NCI-H1694 treated with DMSO at 0.1 percent for 48 hours (cell line): ENCODE measurements at regions not wholly inside any gene's neighbourhood (a gene's known extent, or its start where the extent isn't known, plus 50 kb on each side); places are given as distances from the start of the nearest gene placed in this dataset.
"Not testable (repeated sequence)": the region's sequence is repeated elsewhere in the genome, so short reads cannot be mapped to it uniquely, and the experiment has no call there.

ENCODE experiments used
- DNase-seq: peaks from one replicate; lab custom pipeline; 2025; lab: John Stamatoyannopoulos, UW

DNA sequence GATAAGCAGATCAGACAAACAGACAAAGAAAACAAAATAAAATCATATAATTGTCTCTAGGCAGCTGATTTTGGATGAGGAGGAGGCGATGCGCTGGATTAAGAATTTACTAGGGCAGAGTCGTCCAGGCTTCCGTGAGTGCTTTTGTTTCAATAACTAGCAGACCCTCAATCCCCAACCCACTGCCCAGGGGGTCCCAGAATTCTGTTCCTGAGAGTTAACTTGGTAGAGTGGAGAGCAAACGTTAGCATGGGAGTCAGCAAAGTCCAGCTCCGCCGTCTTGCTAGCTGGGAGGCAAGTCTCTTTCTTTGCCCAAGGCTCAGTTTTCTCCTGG is 95.5 kb upstream of the TBX5 start:
- no peak for DNase-seq

DNA sequence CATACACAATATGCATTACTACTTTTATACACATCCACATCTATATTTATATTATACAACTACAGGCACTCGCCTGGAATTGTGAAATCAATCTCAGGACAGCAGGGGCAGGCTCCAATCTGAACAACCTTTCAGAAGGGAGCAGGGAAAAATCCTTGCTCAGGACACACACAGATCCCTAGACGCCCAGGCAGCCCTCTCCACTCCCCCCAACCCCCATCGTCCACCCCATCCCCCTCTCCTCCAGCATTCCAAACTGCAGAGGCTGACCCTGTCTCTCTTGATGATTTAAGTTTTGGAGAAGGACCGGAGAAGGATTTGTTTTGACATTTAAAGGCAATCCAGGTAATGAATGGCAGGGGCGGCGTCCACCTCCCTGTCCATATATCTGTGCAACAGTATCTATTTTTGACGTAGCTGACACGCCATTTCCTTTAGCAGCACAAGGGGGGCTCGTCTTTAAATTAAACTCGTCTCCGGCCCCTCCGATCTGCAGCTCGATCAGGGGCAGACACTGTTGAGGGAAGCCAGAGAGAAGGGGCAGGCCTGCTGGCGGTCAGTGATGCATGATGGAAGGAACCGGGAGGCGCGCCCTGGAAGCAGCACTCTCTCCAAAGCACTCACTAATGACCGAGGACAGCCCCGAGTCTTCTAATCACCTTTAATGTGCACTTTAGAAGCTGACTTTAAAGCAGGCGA is 95.0 kb upstream of the TBX5 start:
- DNase-seq, result no peak

- no peak for DNase-seq
These were observed 94.2 kb upstream of the TBX5 start for GRCh38 chr12:114500131-114500530.

DNA sequence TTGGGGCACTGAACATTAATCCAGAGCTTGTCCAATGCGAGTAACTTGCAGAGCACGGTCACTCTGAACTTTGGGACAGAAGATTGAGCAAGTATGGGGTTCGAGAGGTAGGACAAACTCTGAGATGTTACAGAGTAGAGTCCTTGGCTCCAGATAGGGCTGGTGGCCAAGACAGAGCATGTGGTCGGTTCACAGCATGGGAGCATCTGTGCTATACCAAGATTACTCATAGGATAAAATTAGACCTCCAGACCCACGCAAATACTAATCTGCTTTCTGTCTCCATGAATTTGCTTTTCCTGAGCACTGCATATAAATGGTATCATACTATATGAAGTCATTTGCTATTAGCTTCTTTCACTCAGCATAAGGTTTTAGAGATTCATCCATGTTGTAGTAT is 93.4 kb upstream of the TBX5 start:
- no peak for DNase-seq

DNA sequence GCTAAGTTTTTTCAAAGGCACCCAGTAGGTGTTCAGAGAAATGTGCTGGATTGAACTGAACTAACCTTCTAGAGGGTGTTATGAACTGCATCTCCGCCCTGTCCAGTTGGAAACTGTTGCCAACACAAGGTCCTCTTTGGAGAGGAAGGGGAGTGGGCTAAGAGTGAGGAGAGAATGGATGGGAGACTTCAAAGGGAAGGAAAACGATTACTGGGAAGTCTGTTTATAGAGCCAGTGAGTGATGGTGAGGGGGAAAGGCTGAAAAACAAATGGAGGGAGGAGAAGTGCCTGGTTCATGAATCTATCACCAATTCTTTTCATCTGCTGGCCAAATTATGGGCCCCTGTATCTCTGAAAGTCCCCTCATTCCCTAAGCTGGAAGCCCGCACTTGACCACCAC is 86.0 kb upstream of the TBX5 start:
- no peak for DNase-seq

DNA sequence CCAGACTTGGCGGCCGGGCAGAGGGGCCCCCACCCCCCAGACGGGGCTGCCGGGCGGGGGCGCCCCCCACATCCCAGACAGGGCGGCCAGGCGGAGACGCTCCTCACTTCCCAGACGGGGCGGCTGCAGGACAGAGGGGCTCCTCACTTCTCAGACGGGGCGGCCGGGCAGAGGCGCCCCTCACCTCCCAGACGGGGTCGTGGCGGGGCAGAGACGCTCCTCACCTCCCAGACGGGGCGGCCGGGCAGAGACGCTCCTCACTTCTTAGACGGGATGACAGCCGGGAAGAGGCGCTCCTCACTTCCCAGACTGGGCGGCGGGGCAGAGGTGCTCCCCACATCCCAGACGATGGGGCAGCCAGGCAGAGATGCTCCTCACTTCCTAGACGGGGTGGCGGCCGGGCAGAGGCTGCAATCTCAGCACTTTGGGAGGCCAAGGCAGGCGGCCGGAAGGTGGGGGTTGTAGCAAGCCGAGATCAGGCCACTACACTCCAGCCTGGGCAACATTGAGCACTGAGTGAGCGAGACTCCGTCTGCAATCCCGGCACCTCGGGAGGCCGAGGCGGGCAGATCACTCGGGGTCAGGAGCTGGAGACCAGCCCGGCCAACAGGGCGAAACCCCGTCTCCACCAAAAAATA is 79.0 kb upstream of the TBX5 start:
- not testable (repeated sequence) for DNase-seq

DNA sequence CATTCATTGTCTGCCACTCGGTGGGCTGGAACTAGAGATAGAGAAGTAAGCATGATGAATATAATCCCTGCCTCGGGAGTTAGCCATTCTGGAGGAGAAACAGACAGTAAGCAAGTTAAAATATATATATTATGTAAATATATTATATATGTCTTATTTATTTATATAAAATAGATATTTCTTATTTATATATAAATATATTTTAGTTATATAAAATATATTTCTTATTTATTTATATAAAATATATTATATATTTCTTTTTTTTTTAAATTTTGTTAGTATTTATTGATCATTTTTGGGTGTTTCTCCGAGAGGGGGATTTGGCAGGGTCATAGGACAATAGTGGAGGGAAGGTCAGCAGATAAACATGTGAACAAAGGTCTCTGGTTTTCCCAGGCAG is 78.1 kb upstream of the TBX5 start:
- no peak for DNase-seq

GRCh38 chr12:114481200-114481535 is 75.2 kb upstream of the TBX5 start:
- DNase-seq, result no peak

- DNase-seq, result no peak
These were observed 74.6 kb upstream of the TBX5 start for GRCh38 chr12:114480337-114481199.

- no peak for DNase-seq
These were observed 73.9 kb upstream of the TBX5 start for GRCh38 chr12:114479831-114480230.

- no peak for DNase-seq
These were observed 72.9 kb upstream of the TBX5 start for GRCh38 chr12:114478865-114479264.

DNA sequence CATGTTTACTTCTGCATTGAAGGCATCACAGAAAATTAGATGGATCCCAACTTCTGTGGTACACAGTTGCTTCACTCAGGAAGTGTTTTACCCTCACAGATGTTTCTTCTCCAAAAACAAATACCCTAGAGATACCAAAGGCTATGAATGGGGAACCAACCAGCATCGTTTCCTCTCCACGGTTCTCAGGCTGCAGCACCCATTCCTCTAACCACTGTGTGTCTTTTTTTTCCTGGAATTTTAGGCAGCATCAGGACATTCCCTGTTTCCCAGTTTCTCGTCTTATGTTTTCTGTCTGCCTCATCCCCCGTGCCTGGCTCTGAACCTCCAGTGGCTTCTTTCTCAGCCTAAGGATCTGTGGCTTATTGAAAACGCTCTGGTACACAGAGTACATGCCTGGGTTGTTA is 72.0 kb upstream of the TBX5 start:
- DNase-seq, result no peak

DNA sequence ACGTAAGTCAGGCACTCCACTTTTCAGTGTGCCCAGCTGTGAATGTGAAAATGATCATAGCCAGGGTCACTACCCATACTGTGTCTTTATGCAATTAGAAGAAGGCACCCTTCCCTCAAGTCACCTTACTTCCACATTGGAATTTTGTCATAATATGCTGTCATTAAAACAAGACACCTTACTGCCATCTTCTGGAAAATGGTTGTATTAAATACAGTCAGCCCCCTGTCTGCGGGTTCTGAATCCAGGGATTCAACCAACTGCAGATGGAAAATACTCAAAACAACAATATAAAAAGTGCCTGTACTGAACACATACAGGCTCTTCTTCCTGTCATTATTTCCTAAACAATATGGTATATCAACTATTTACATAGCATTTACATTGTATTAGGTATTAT is 70.2 kb upstream of the TBX5 start:
- no peak for DNase-seq

- DNase-seq, result no peak
These were observed 67.8 kb upstream of the TBX5 start for GRCh38 chr12:114473717-114474116.

DNA sequence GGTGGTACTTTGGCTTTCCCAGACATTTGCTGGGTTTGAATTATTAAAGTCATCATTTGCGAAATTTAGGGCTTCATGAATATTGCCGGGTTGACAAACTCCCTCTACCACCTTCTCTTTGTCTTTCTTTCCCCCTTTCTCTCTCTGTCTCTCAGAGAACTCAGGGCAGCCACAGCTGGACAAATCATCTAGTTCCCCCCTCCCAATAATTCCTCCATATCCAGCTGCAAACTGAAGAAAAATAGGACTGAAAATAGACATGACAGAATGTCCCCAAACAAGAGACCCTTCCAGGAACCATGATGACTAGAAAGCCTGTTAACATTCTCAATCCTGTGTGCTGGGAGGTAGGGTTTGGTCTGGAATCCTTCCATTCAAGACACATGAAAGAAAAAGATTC is 67.1 kb upstream of the TBX5 start:
- no peak for DNase-seq

DNA sequence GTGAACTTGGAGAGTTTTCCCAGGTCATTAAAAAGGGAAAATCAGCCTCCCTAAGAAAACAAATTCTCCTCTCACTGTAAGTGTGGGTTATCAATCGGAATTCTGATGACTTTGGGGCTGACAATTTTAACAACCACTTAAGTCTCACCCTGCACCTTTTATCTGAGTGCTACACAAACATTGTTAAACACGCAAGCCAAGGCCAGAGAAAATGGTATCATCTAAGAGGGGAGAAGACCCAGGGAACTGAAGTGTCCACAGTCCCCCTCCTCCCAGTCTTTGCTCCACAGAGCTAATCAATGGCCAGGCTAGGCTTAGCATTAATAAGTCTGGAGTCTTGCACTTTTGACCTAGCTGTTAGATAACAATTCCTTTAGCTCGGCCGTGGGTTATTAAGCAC is 51.7 kb upstream of the TBX5 start:
- DNase-seq, result no peak
